GM12878 (cell line): ENCODE measurements at regions not wholly inside any gene's neighbourhood (a gene's known extent, or its start where the extent isn't known, plus 50 kb on each side); places are given as distances from the start of the nearest gene placed in this dataset.

Experiments used
- CEBPB ChIP-seq, 2 experiments: fragments of 150-350 bp in 1 of 2; IDR thresholded peaks; 2 replicates each; pipeline ENCODE4 v1.6.1; 2012 to 2014; ENCODE audit warnings: low read depth in 2 of 2, low read length in 2 of 2, borderline replicate concordance in 1 of 2, inconsistent platforms in 1 of 2
- POLR2AphosphoS2 ChIP-seq: IDR thresholded peaks from 2 replicates; pipeline ENCODE4 v1.6.1; 2011; ENCODE audit warnings: low read depth, mild to moderate bottlenecking, low read length, improper control_type of control experiment, moderate library complexity
- SIN3A ChIP-seq: IDR thresholded peaks from 2 replicates; pipeline ENCODE4 v1.6.1; 2012; ENCODE audit warnings: low read depth, low read length, improper control_type of control experiment

GRCh38 chr4:22999419-22999818, 306.7 kb downstream of the GBA3 start:
- TF ChIP-seq SIN3A (no peak), POLR2AphosphoS2 (no peak), CEBPB (IDR thresholded peaks at IDR 0.05; ENCODE audit: borderline replicate concordance in 1 of 2, low read depth in 2 of 2, low read length in 2 of 2) (no peak)
